ENCODE measurements at regions not wholly inside any gene's neighbourhood (a gene's known extent, or its start where the extent isn't known, plus 50 kb on each side); places are given as distances from the start of the nearest gene placed in this dataset.

- TF ChIP-seq EZH2 (IDR thresholded peaks at IDR 0.05) (no peak), POLR2AphosphoS5 (IDR thresholded peaks at IDR 0.05; ENCODE audit: borderline replicate concordance, low read depth, low read length) (no peak), FOXP2 (optimal IDR thresholded peaks at IDR 0.05; ENCODE audit: control extremely low read depth, extremely low read length, insufficient read depth) (no peak)
Measured at GRCh38 chr1:9439074-9439761, 100.0 kb upstream of the SLC25A33 start.
